ENCODE measurements at regions not wholly inside any gene's neighbourhood (a gene's known extent, or its start where the extent isn't known, plus 50 kb on each side); places are given as distances from the start of the nearest gene placed in this dataset.

DNA sequence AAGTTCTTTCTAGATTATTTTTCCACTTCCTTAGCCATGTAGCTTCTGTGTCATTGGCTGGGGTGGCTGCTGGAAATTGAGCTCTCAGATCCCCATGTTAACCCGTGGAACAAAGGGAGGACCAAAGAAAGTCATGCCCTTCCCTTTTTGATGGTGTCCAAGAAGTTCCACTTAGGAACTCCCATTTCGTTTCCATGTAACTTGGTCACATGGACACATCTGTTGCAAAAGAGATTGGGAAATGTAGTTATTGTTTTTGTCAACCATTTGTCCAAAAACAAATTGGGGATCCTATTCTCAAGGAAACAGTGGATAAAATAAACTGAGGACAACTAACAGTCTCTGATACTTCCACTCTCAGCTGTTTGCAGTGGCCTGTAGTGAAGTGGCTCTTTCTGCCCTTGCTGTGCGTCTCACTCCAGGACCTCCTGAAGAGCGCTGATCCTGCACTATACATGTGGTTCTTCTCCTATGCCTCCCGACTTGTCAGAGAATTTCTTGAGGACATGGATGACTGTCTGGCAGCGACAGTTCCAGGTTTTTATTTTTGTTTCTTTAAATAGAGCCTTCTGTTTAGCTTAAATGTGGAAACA, 125.3 kb upstream of the LNX1 start:
- Mint-ChIP-seq H3K27ac (ENCODE audit: unreplicated experiment) (no peak overlapping the region), H3K4me3 (ENCODE audit: unreplicated experiment) (no peak overlapping the region), H3K27me3 (ENCODE audit: unreplicated experiment) (no peaks in the 10 kb centered on the region), H3K4me1 (ENCODE audit: low read depth, unreplicated experiment) (peaks cover 6% of the 10 kb centered on the region), H3K36me3 (ENCODE audit: unreplicated experiment) (no peaks in the 10 kb centered on the region), H3K9me3 (ENCODE audit: unreplicated experiment) (no peaks in the 10 kb centered on the region)
- DNase-seq = no peak
- TF ChIP-seq, protein P1, sequence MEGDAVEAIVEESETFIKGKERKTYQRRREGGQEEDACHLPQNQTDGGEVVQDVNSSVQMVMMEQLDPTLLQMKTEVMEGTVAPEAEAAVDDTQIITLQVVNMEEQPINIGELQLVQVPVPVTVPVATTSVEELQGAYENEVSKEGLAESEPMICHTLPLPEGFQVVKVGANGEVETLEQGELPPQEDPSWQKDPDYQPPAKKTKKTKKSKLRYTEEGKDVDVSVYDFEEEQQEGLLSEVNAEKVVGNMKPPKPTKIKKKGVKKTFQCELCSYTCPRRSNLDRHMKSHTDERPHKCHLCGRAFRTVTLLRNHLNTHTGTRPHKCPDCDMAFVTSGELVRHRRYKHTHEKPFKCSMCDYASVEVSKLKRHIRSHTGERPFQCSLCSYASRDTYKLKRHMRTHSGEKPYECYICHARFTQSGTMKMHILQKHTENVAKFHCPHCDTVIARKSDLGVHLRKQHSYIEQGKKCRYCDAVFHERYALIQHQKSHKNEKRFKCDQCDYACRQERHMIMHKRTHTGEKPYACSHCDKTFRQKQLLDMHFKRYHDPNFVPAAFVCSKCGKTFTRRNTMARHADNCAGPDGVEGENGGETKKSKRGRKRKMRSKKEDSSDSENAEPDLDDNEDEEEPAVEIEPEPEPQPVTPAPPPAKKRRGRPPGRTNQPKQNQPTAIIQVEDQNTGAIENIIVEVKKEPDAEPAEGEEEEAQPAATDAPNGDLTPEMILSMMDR (IDR thresholded peaks at IDR 0.05; ENCODE audit: partially characterized antibody, unreplicated experiment) = no peak

DNA sequence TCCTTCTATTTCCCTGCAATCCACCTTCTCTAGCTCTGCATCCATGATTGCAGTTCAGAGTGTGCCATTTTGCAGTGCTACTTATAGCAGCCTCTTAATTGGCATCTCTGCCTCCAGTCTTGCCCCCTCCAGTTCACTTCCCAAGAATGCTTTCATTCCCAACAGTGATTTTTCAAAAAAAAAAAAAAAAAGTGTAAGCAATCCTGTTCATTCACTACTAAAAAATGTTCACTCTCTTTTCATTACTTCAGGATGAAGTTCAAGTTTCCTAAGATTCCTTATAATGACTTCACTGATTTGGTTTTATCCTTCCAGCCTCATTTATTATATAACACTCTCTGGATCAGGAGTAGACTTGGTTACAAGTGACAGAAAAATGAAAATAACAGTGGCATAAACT, 124.7 kb upstream of the LNX1 start:
- no peaks in the 10 kb centered on the region for H3K36me3 Mint-ChIP-seq (ENCODE audit: unreplicated experiment)
- H3K4me3 Mint-ChIP-seq (ENCODE audit: unreplicated experiment) = no peak overlapping the region
- no peaks in the 10 kb centered on the region for H3K9me3 Mint-ChIP-seq (ENCODE audit: unreplicated experiment)
- H3K27ac Mint-ChIP-seq (ENCODE audit: unreplicated experiment) = no peak overlapping the region
- no peaks in the 10 kb centered on the region for H3K27me3 Mint-ChIP-seq (ENCODE audit: unreplicated experiment)
- TF ChIP-seq, protein P1 (IDR thresholded peaks at IDR 0.05; ENCODE audit: partially characterized antibody, unreplicated experiment) = no peak
- DNase-seq = no peak
- peaks cover 6% of the 10 kb centered on the region for H3K4me1 Mint-ChIP-seq (ENCODE audit: low read depth, unreplicated experiment)

DNA sequence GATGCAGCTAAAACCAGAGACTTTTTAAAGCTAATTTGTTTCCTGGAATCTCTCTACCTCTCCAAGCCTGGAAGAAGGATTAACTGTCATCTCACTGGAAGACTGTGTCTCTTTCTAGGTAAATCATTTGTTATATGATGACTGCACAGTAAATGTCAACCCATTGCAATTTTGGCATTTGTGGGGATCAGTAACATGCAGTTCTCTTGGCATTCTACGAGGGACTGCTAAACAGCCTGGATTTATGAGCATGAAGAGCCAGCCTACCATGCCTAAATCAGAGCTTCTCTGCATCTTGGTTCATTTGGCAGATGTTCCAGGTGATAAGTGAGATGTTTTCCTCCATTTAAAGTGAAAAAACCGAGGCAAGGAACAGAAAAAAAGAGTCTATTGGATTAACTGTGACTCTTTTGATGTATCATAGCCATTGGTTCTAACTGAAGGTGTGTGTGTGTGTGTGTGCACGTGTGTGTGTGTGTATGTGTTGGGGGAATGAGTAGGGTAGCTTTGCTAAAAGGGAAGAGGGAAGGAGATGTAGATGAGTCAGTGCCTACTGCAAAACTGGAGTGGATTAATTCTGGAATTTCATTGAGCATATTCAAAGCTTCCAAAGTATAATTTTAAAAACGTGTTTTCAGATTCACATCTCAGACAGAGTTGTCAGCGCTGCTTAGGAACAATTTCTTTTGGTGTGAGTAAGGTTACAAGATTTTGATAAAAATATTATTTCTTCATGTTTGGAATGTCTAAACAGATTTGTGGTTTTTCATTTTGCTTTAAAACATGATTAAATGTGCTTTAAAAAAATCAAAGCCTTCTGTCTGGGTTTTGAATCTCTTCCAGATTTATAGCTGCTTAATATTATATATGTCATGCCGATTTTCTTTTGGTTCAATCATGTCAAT, 123.2 kb upstream of the LNX1 start:
- no peaks in the 10 kb centered on the region for H3K36me3 Mint-ChIP-seq (ENCODE audit: unreplicated experiment)
- TF ChIP-seq, protein P1 (IDR thresholded peaks at IDR 0.05; ENCODE audit: partially characterized antibody, unreplicated experiment) = no peak
- H3K27ac Mint-ChIP-seq (ENCODE audit: unreplicated experiment) = no peak overlapping the region
- no peaks in the 10 kb centered on the region for H3K9me3 Mint-ChIP-seq (ENCODE audit: unreplicated experiment)
- peaks cover 6% of the 10 kb centered on the region for H3K4me1 Mint-ChIP-seq (ENCODE audit: low read depth, unreplicated experiment)
- no peak for DNase-seq
- no peak overlapping the region for H3K4me3 Mint-ChIP-seq (ENCODE audit: unreplicated experiment)
- H3K27me3 Mint-ChIP-seq (ENCODE audit: unreplicated experiment) = no peaks in the 10 kb centered on the region

DNA sequence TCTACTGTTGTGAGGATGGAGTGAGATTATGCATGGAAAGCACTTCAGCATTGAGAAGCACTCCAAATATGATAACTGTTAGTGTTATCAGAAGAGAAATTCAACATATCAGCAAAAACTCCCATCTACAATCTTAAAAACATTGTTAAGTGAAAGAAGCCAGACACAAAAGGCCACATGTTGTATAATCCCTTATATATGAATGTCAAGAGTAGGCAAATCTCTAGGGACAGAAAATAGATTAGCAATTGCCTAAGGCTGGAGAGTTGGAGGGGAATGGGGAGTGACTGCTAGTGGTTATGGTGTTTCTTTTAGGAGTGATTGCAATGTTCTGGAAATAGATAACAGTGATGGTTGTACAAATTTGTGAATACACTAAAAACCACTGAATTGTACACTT, 122.5 kb upstream of the LNX1 start:
- Mint-ChIP-seq H3K27me3 (ENCODE audit: unreplicated experiment) (no peaks in the 10 kb centered on the region), H3K4me1 (ENCODE audit: low read depth, unreplicated experiment) (peaks cover 6% of the 10 kb centered on the region), H3K27ac (ENCODE audit: unreplicated experiment) (no peak overlapping the region), H3K9me3 (ENCODE audit: unreplicated experiment) (no peaks in the 10 kb centered on the region), H3K36me3 (ENCODE audit: unreplicated experiment) (no peaks in the 10 kb centered on the region), H3K4me3 (ENCODE audit: unreplicated experiment) (no peak overlapping the region)
- no peak for DNase-seq
- TF ChIP-seq, protein P1 (IDR thresholded peaks at IDR 0.05; ENCODE audit: partially characterized antibody, unreplicated experiment) = no peak

DNA sequence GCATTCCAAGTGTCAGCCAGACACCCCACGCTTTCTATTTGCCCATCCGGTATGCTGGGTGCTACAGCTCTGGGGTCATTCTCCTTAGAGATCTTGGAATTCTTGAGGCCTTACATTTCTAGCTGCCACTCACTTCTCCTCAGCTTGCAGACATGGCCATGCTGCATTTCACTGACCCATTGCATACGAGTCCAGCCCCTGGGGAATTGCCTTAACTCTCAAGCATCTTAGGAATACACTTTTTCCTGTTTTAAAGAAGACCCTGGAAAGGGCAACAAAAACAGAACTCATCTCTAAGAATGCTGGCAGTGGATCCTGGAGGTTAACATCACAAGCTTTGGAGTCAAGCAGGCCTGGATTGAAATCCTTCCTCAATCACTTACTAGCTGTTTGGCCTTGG, 122.0 kb upstream of the LNX1 start:
- no peaks in the 10 kb centered on the region for H3K27me3 Mint-ChIP-seq (ENCODE audit: unreplicated experiment)
- H3K4me1 Mint-ChIP-seq (ENCODE audit: low read depth, unreplicated experiment) = peaks cover 6% of the 10 kb centered on the region
- H3K9me3 Mint-ChIP-seq (ENCODE audit: unreplicated experiment) = no peaks in the 10 kb centered on the region
- TF ChIP-seq, protein P1 (IDR thresholded peaks at IDR 0.05; ENCODE audit: partially characterized antibody, unreplicated experiment) = no peak
- DNase-seq = no peak
- H3K4me3 Mint-ChIP-seq (ENCODE audit: unreplicated experiment) = no peak overlapping the region
- no peak overlapping the region for H3K27ac Mint-ChIP-seq (ENCODE audit: unreplicated experiment)
- H3K36me3 Mint-ChIP-seq (ENCODE audit: unreplicated experiment) = no peaks in the 10 kb centered on the region
